ENCODE measurements at regions not wholly inside any gene's neighbourhood (a gene's known extent, or its start where the extent isn't known, plus 50 kb on each side); places are given as distances from the start of the nearest gene placed in this dataset.

DNA sequence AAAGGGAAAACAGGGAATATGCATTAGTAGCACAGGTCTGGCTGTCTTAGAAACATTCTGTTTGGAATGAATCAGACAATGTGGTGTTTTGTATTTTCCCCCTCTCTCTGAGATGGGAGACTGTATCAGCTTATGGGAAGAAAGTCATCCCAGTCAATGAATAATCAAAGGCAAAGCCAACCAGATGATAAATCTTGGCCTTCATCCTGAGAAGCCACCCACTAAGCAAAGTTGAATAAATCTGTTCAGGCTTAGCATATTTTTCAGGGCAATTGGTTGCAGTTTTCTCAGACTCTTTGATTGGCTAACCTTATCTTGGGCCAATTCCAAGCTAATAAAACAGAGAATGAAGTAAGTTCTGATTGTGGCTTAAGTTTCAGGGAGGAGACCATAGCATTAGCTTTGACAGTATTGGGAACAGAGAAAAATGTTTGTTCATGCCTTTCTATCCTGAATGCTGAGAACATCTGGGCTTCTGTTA, 63.6 kb upstream of the ARL8B start:
- Histone ChIP-seq H3K9me2 (ENCODE audit: insufficient read depth) (no peaks in the 10 kb centered on the region), H3K4me2 (no peak overlapping the region), H3K79me2 (replicated peaks; ENCODE audit: insufficient read depth) (no peaks in the 10 kb centered on the region), H3K27me3 (ENCODE audit: insufficient read depth) (no peaks in the 10 kb centered on the region), H2AFZ (no peak overlapping the region), H3F3A (replicated peaks; ENCODE audit: low read depth) (no peaks in the 10 kb centered on the region), H3K4me3 (no peak overlapping the region), H3K36me3 (ENCODE audit: insufficient read depth) (no peaks in the 10 kb centered on the region), H4K20me1 (replicated peaks; ENCODE audit: insufficient read depth) (no peaks in the 10 kb centered on the region), H3K27ac (ENCODE audit: low read depth) (no peak overlapping the region), H3K4me1 (ENCODE audit: insufficient read depth) (no peaks in the 10 kb centered on the region)
- H3K4me1 Mint-ChIP-seq = no peaks in the 10 kb centered on the region
- TF ChIP-seq EZH2phosphoT487 (IDR thresholded peaks at IDR 0.05; ENCODE audit: unreplicated experiment) (no peak), JUNB (IDR thresholded peaks at IDR 0.05; ENCODE audit: unreplicated experiment) (no peak), POLR2AphosphoS5 (IDR thresholded peaks at IDR 0.05; ENCODE audit: low read depth) (no peak), ETS1 (IDR thresholded peaks at IDR 0.05) (no peak), ZNF114 (CRISPR knock-in tag; IDR thresholded peaks at IDR 0.05) (no peak)
- H3K27me3 Mint-ChIP-seq (ENCODE audit: insufficient read depth, low read depth, poor library complexity) = peaks cover 3% of the 10 kb centered on the region
- no peak overlapping the region for H3K27ac Mint-ChIP-seq
- DNase-seq (ENCODE audit: low spot score) (no peak), ATAC-seq (no peak)
- no peaks in the 10 kb centered on the region for H3K9me3 Mint-ChIP-seq
- no peaks in the 10 kb centered on the region for H3K36me3 Mint-ChIP-seq (ENCODE audit: low read depth)
- H3K4me3 Mint-ChIP-seq = no peak overlapping the region

DNA sequence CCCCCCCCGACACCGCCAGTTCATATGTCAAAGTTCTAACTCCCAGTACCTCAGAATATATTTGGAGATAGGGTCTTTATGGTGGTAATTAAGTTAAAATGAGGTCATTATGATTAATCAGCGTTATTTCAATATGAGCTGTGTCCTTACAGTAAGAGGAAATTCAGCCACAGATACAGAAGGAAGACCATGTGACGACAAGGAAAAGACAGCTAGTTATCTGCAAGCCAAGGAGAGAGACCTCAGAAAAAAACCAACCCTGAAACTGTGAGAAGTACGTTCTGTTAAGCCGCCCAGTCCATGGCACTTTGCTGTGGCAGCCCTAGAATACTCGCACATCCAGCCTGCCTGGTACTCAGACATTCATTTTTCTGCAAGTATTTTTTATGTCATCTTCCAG, 62.3 kb upstream of the ARL8B start:
- Histone ChIP-seq H3K4me3 (no peak overlapping the region), H3K4me1 (ENCODE audit: insufficient read depth) (no peaks in the 10 kb centered on the region), H3K36me3 (ENCODE audit: insufficient read depth) (no peaks in the 10 kb centered on the region), H3K79me2 (replicated peaks; ENCODE audit: insufficient read depth) (no peaks in the 10 kb centered on the region), H3F3A (replicated peaks; ENCODE audit: low read depth) (no peaks in the 10 kb centered on the region), H3K4me2 (no peak overlapping the region), H4K20me1 (replicated peaks; ENCODE audit: insufficient read depth) (no peaks in the 10 kb centered on the region), H3K27me3 (ENCODE audit: insufficient read depth) (no peaks in the 10 kb centered on the region), H3K27ac (ENCODE audit: low read depth) (no peak overlapping the region), H3K9me2 (ENCODE audit: insufficient read depth) (no peaks in the 10 kb centered on the region), H2AFZ (no peak overlapping the region)
- Mint-ChIP-seq H3K4me1 (no peaks in the 10 kb centered on the region), H3K9me3 (no peaks in the 10 kb centered on the region), H3K4me3 (no peak overlapping the region), H3K27me3 (ENCODE audit: insufficient read depth, low read depth, poor library complexity) (peaks cover 3% of the 10 kb centered on the region), H3K36me3 (ENCODE audit: low read depth) (no peaks in the 10 kb centered on the region), H3K27ac (no peak overlapping the region)
- ATAC-seq = no peak
- no peak for DNase-seq (ENCODE audit: low spot score)
- TF ChIP-seq NANOG (IDR thresholded peaks at IDR 0.05; ENCODE audit: borderline replicate concordance) (no peak), ZNF462 (CRISPR knock-in tag; IDR thresholded peaks at IDR 0.05) (no peak), STAT1 (IDR thresholded peaks at IDR 0.05; ENCODE audit: unreplicated experiment) (no peak), JUNB (IDR thresholded peaks at IDR 0.05; ENCODE audit: unreplicated experiment) (no peak), ETS1 (IDR thresholded peaks at IDR 0.05) (no peak), ZNF114 (CRISPR knock-in tag; IDR thresholded peaks at IDR 0.05) (no peak), CREB1 (CRISPR knock-in tag; IDR thresholded peaks at IDR 0.05; ENCODE audit: low read depth) (no peak), EZH2phosphoT487 (IDR thresholded peaks at IDR 0.05; ENCODE audit: unreplicated experiment) (no peak), ZNF331 (CRISPR knock-in tag; IDR thresholded peaks at IDR 0.05; ENCODE audit: low read depth) (no peak)
- TF ChIP-seq, protein P1, sequence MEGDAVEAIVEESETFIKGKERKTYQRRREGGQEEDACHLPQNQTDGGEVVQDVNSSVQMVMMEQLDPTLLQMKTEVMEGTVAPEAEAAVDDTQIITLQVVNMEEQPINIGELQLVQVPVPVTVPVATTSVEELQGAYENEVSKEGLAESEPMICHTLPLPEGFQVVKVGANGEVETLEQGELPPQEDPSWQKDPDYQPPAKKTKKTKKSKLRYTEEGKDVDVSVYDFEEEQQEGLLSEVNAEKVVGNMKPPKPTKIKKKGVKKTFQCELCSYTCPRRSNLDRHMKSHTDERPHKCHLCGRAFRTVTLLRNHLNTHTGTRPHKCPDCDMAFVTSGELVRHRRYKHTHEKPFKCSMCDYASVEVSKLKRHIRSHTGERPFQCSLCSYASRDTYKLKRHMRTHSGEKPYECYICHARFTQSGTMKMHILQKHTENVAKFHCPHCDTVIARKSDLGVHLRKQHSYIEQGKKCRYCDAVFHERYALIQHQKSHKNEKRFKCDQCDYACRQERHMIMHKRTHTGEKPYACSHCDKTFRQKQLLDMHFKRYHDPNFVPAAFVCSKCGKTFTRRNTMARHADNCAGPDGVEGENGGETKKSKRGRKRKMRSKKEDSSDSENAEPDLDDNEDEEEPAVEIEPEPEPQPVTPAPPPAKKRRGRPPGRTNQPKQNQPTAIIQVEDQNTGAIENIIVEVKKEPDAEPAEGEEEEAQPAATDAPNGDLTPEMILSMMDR (conservative IDR thresholded peaks at IDR 0.05; ENCODE audit: low read depth in 2 of 2) = no peak
